SK-N-SH treated with all-trans-retinoic acid at 6 μM for 48 hours (cell line): ENCODE measurements at regions not wholly inside any gene's neighbourhood (a gene's known extent, or its start where the extent isn't known, plus 50 kb on each side); places are given as distances from the start of the nearest gene placed in this dataset.

ENCODE experiments used
- CREB5 ChIP-seq: fragments of 250-450 bp; sonication (Bioruptor Pico); IDR thresholded peaks from 2 replicates; pipeline ENCODE4 v1.5.1; 2020; ENCODE audit warnings: low read depth, mild to moderate bottlenecking, moderate library complexity
- CSRNP3 ChIP-seq: fragments of 250-450 bp; sonication (Bioruptor Pico); IDR thresholded peaks from 2 replicates; pipeline ENCODE4 v1.5.1; 2021; ENCODE audit warnings: mild to moderate bottlenecking, moderate library complexity
- GLIS3 ChIP-seq: fragments of 250-450 bp; sonication (Bioruptor Pico); IDR thresholded peaks from 2 replicates; pipeline ENCODE4 v1.5.0; 2020; ENCODE audit warnings: mild to moderate bottlenecking, moderate library complexity
- ISL1 ChIP-seq: fragments of 250-450 bp; sonication (Bioruptor Pico); IDR thresholded peaks from 2 replicates; pipeline ENCODE4 v2.1.2; 2022; ENCODE audit warnings: mild to moderate bottlenecking, moderate library complexity
- OSR1 ChIP-seq: fragments of 250-450 bp; sonication (Bioruptor Pico); IDR thresholded peaks from 2 replicates; pipeline ENCODE4 v1.8.0; 2022; ENCODE audit warnings: moderate library complexity, mild to moderate bottlenecking, inconsistent platforms
- PATZ1 ChIP-seq: fragments of 250-450 bp; sonication (Bioruptor Pico); IDR thresholded peaks from 2 replicates; pipeline ENCODE4 v1.8.0; 2020; ENCODE audit warnings: mild to moderate bottlenecking, moderate library complexity, borderline replicate concordance
- POU6F1 ChIP-seq: fragments of 250-450 bp; sonication (Bioruptor Pico); IDR thresholded peaks from 2 replicates; pipeline ENCODE4 v1.8.0; 2021; ENCODE audit warnings: low read depth, mild to moderate bottlenecking, moderate library complexity, borderline replicate concordance
- RARB ChIP-seq: fragments of 250-450 bp; sonication (Bioruptor Pico); IDR thresholded peaks from 2 replicates; pipeline ENCODE4 v1.8.0; 2021; ENCODE audit warnings: mild to moderate bottlenecking, moderate library complexity
- SNAI2 ChIP-seq: fragments of 250-450 bp; sonication (Bioruptor Pico); IDR thresholded peaks from 2 replicates; pipeline ENCODE4 v1.5.0; 2020; ENCODE audit warnings: mild to moderate bottlenecking, moderate library complexity
- TCF4 ChIP-seq: fragments of 250-450 bp; sonication (Bioruptor Pico); IDR thresholded peaks from 2 replicates; pipeline ENCODE4 v1.8.0; 2021; ENCODE audit warnings: mild to moderate bottlenecking, moderate library complexity, borderline replicate concordance
- ZFP3 ChIP-seq: fragments of 250-450 bp; sonication (Bioruptor Pico); IDR thresholded peaks from 2 replicates; pipeline ENCODE4 v1.5.0; 2020; ENCODE audit warnings: mild to moderate bottlenecking, moderate library complexity
- ZFP30 ChIP-seq: fragments of 450-650 bp; formaldehyde crosslinking; IDR thresholded peaks from 2 replicates; pipeline ENCODE4 v1.5.0; 2022; ENCODE audit warnings: mild to moderate bottlenecking, moderate library complexity
- ZNF8 ChIP-seq: fragments of 450-650 bp; formaldehyde crosslinking; IDR thresholded peaks from 2 replicates; pipeline ENCODE4 v1.5.0; 2020; ENCODE audit warnings: mild to moderate bottlenecking, moderate library complexity

GRCh38 chr5:26181582-26181981 is 856.8 kb downstream of the CDH9 start:
- TF ChIP-seq ISL1 (no peak), CREB5 (CRISPR knock-in tag) (no peak), SNAI2 (CRISPR knock-in tag) (no peak), ZFP3 (CRISPR knock-in tag) (no peak), CSRNP3 (CRISPR knock-in tag) (no peak), GLIS3 (CRISPR knock-in tag) (no peak), PATZ1 (CRISPR knock-in tag) (no peak), RARB (CRISPR knock-in tag) (no peak), OSR1 (no peak), POU6F1 (CRISPR knock-in tag) (no peak), ZNF8 (CRISPR knock-in tag) (no peak), ZFP30 (CRISPR knock-in tag) (no peak), TCF4 (CRISPR knock-in tag) (no peak)
